H1 (cell line): ENCODE measurements at regions not wholly inside any gene's neighbourhood (a gene's known extent, or its start where the extent isn't known, plus 50 kb on each side); places are given as distances from the start of the nearest gene placed in this dataset.

ENCODE experiments used
- CTCF ChIA-PET: fragments of 300-600 bp; sonication (Branson Sonifier 250); formaldehyde crosslinking; loops from one replicate; lab custom pipeline; 2021; ENCODE audit not compliant: partially characterized antibody; lab: Charles Lee
- POLR2A ChIA-PET: fragments of 300-600 bp; sonication (Branson Sonifier 250); formaldehyde crosslinking; loops from one replicate; lab custom pipeline; 2021; ENCODE audit warnings: inconsistent platforms; ENCODE audit not compliant: partially characterized antibody; lab: Charles Lee
- DNase-seq, 2 experiments: peaks; one replicate each; pipeline versions ENCODE4 v3.0.0 to v3.0.0-alpha.2; 2010 to 2022; ENCODE audit warnings: low spot score in 2 of 2, low read depth in 1 of 2, mixed read lengths in 1 of 2
- FAIRE-seq: peaks from 2 replicates; lab custom pipeline; 2011; peaks lifted over from hg19 to GRCh38; lab: Jason Lieb, UNC
- H2AFZ ChIP-seq: 2 replicates; pipeline ENCODE4 v1.8.1; 2012; ENCODE audit warnings: low read length, inconsistent platforms
- H2AK5ac ChIP-seq: 2 replicates; pipeline ENCODE4 v1.6.1; 2013; ENCODE audit warnings: low read depth, low read length
- H2BK120ac ChIP-seq: replicated peaks from 2 replicates; pipeline ENCODE3; 2013; ENCODE audit warnings: low read depth, low read length, inconsistent platforms
- H2BK12ac ChIP-seq: 2 replicates; pipeline ENCODE4 v1.6.1; 2013; ENCODE audit warnings: low read depth, low read length
- H2BK15ac ChIP-seq: 2 replicates; pipeline ENCODE4 v1.6.1; 2013; ENCODE audit warnings: low read length
- H2BK20ac ChIP-seq: 2 replicates; pipeline ENCODE4 v1.6.1; 2013; ENCODE audit warnings: low read length
- H2BK5ac ChIP-seq: 2 replicates; pipeline ENCODE4 v1.6.1; 2013; ENCODE audit warnings: low read depth, low read length
- H3K14ac ChIP-seq: 2 replicates; pipeline ENCODE4 v1.6.1; 2013; ENCODE audit warnings: inconsistent platforms; ENCODE audit not compliant: insufficient read length
- H3K18ac ChIP-seq: 2 replicates; pipeline ENCODE4 v1.6.1; 2013; ENCODE audit warnings: low read length; ENCODE audit errors: extremely low read depth
- H3K23ac ChIP-seq: 2 replicates; pipeline ENCODE4 v1.6.1; 2013; ENCODE audit warnings: inconsistent platforms; ENCODE audit not compliant: insufficient read length
- H3K23me2 ChIP-seq: 2 replicates; pipeline ENCODE4 v1.6.1; 2013; ENCODE audit warnings: low read depth, low read length
- H3K27ac ChIP-seq: 2 replicates; pipeline ENCODE4 v1.6.1; 2011; ENCODE audit warnings: low read depth, low read length, inconsistent platforms
- H3K27me3 ChIP-seq, 4 experiments: replicated peaks in 1 of 4; 1 replicate in 1 of 4; 2 replicates in 3 of 4; pipeline versions ENCODE4 v1.6.1 to v1.8.1; 2011 to 2013; ENCODE audit warnings: low read length in 3 of 4, mild to moderate bottlenecking in 3 of 4, inconsistent platforms in 2 of 4, mixed read lengths in 2 of 4, moderate library complexity in 1 of 4; ENCODE audit not compliant: control insufficient read depth in 3 of 4, insufficient read depth in 3 of 4; ENCODE audit errors: extremely low read depth in 1 of 4
- H3K36me3 ChIP-seq, 4 experiments: 2 replicates each; pipeline versions ENCODE4 v1.6.1 to v1.8.1; 2011 to 2013; ENCODE audit warnings: mild to moderate bottlenecking in 4 of 4, low read length in 3 of 4, moderate library complexity in 2 of 4, control low read depth in 1 of 4, inconsistent platforms in 1 of 4; ENCODE audit not compliant: insufficient read depth in 4 of 4, control insufficient read depth in 2 of 4
- H3K4ac ChIP-seq: replicated peaks from 2 replicates; pipeline ENCODE3; 2013; ENCODE audit warnings: low read length, low read depth, mixed read lengths, inconsistent platforms; ENCODE audit not compliant: insufficient read length
- H3K4me1 ChIP-seq, 4 experiments: replicated peaks in 1 of 4; 1 replicate in 1 of 4; 2 replicates in 3 of 4; pipeline versions ENCODE4 v1.6.1 to v1.8.1; 2011 to 2013; ENCODE audit warnings: low read length in 3 of 4, inconsistent platforms in 2 of 4, mixed read lengths in 1 of 4; ENCODE audit not compliant: insufficient read depth in 4 of 4, control insufficient read depth in 3 of 4
- H3K4me2 ChIP-seq, 2 experiments: 2 replicates each; pipeline versions ENCODE4 v1.6.1 to v1.8.1; 2011 to 2013; ENCODE audit warnings: low read depth in 2 of 2, low read length in 2 of 2, control low read depth in 1 of 2, inconsistent platforms in 1 of 2, mild to moderate bottlenecking in 1 of 2; ENCODE audit not compliant: insufficient read depth in 1 of 2
- H3K4me3 ChIP-seq, 4 experiments: fragments of 200-600, 300-600 bp in 1 of 4; sonication (generic), shearing (Covaris generic), sonication (Bioruptor Twin) in 1 of 4; 2 replicates each; pipeline versions ENCODE4 v1.5.1 to v1.8.1; 2011 to 2016; ENCODE audit warnings: low read length in 4 of 4, low read depth in 3 of 4, control low read depth in 2 of 4, inconsistent platforms in 2 of 4, mild to moderate bottlenecking in 2 of 4, mixed read lengths in 1 of 4, moderate library complexity in 1 of 4; ENCODE audit not compliant: insufficient read depth in 2 of 4; ENCODE audit errors: extremely low read depth in 1 of 4
- H3K56ac ChIP-seq: replicated peaks from 2 replicates; pipeline ENCODE3; 2013; ENCODE audit warnings: low read depth, mild to moderate bottlenecking, mixed read lengths, low read length, inconsistent platforms; ENCODE audit not compliant: insufficient read length
- H3K79me1 ChIP-seq: 2 replicates; pipeline ENCODE4 v1.6.1; 2013; ENCODE audit warnings: low read depth, low read length, control low read depth
- H3K79me2 ChIP-seq, 2 experiments: 2 replicates each; pipeline versions ENCODE4 v1.6.1 to v1.8.1; 2012 to 2013; ENCODE audit warnings: low read length in 2 of 2, mild to moderate bottlenecking in 2 of 2, inconsistent platforms in 1 of 2; ENCODE audit not compliant: insufficient read depth in 2 of 2, control insufficient read depth in 1 of 2
- H3K9ac ChIP-seq, 4 experiments: replicated peaks in 1 of 4; 1 replicate in 1 of 4; 2 replicates in 3 of 4; pipeline versions ENCODE4 v1.6.1 to v1.8.1; 2011 to 2013; ENCODE audit warnings: low read depth in 3 of 4, low read length in 3 of 4, control low read depth in 2 of 4, mild to moderate bottlenecking in 2 of 4, moderate library complexity in 2 of 4, inconsistent platforms in 1 of 4; ENCODE audit errors: extremely low read depth in 1 of 4
- H3K9me3 ChIP-seq, 2 experiments: 2 replicates each; pipeline versions ENCODE4 v1.6.1 to v1.8.1; 2012 to 2013; ENCODE audit warnings: mild to moderate bottlenecking in 2 of 2, moderate library complexity in 2 of 2, control low read depth in 1 of 2, inconsistent platforms in 1 of 2, low read depth in 1 of 2, low read length in 1 of 2, mixed read lengths in 1 of 2; ENCODE audit not compliant: insufficient read depth in 2 of 2
- H4K20me1 ChIP-seq, 2 experiments: replicated peaks in 1 of 2; 2 replicates each; pipeline versions ENCODE3 to v1.8.1; 2011 to 2013; ENCODE audit warnings: inconsistent platforms in 2 of 2, low read length in 2 of 2, mild to moderate bottlenecking in 1 of 2; ENCODE audit not compliant: insufficient read depth in 2 of 2, control insufficient read depth in 1 of 2
- H4K5ac ChIP-seq: 2 replicates; pipeline ENCODE4 v1.6.1; 2013; ENCODE audit warnings: low read length, low read depth, mixed read lengths, inconsistent platforms; ENCODE audit not compliant: insufficient read length
- H4K8ac ChIP-seq: 2 replicates; pipeline ENCODE4 v1.8.0; 2013; ENCODE audit warnings: mild to moderate bottlenecking, moderate library complexity, low read length, inconsistent platforms; ENCODE audit not compliant: insufficient read depth; ENCODE audit errors: extremely low read depth
- H4K91ac ChIP-seq: replicated peaks from 2 replicates; pipeline ENCODE3; 2013; ENCODE audit warnings: low read length, mixed read lengths, inconsistent platforms; ENCODE audit not compliant: insufficient read length
- EGR1 ChIP-seq: IDR thresholded peaks from 2 replicates; pipeline ENCODE4 v1.6.1; 2011; ENCODE audit warnings: low read depth, low read length, borderline replicate concordance
- EP300 ChIP-seq, 2 experiments: IDR thresholded peaks; 1 replicate in 1 of 2; 2 replicates in 1 of 2; pipeline ENCODE4 v1.6.1; 2011 to 2012; ENCODE audit warnings: low read depth in 2 of 2, low read length in 2 of 2, mild to moderate bottlenecking in 2 of 2, borderline replicate concordance in 1 of 2, inconsistent platforms in 1 of 2, moderate library complexity in 1 of 2
- POLR2AphosphoS5 ChIP-seq: IDR thresholded peaks from 2 replicates; pipeline ENCODE4 v1.6.1; 2011; ENCODE audit warnings: low read depth, low read length
- SAP30 ChIP-seq: fragments of 300-600 bp; sonication (generic); IDR thresholded peaks from 2 replicates; pipeline ENCODE4 v1.7.1; 2012; ENCODE audit warnings: low read length, moderate library complexity, mild to moderate bottlenecking, inconsistent platforms; ENCODE audit not compliant: insufficient read depth, insufficient replicate concordance
- SIN3A ChIP-seq, 2 experiments: IDR thresholded peaks in 1 of 2; conservative IDR thresholded peaks in 1 of 2; 2 replicates each; pipeline ENCODE4 v1.6.1; 2011 to 2012; ENCODE audit warnings: low read length in 2 of 2, improper control_type of control experiment in 1 of 2, low read depth in 1 of 2, mild to moderate bottlenecking in 1 of 2
- SIX5 ChIP-seq: IDR thresholded peaks from 2 replicates; pipeline ENCODE4 v1.6.1; 2011; ENCODE audit warnings: mild to moderate bottlenecking, low read depth, low read length
- SP1 ChIP-seq: IDR thresholded peaks from 2 replicates; pipeline ENCODE4 v1.6.1; 2011; ENCODE audit warnings: low read depth, low read length
- TAF7 ChIP-seq: optimal IDR thresholded peaks from 2 replicates; pipeline ENCODE3; 2011; ENCODE audit warnings: low read depth, mild to moderate bottlenecking, inconsistent platforms, low read length, moderate library complexity, borderline replicate concordance
- WGBS, 2 experiments: shearing (Covaris generic) in 1 of 2; methylation state at CpG; one replicate each; pipeline versions ENCODE4 v1.1.6 to v1.1.7; 2013 to 2015; ENCODE audit warnings: low lambda C conversion rate in 2 of 2, mixed read lengths in 2 of 2, inconsistent platforms in 1 of 2, low coverage in 1 of 2, missing lambda C conversion rate in 1 of 2; ENCODE audit not compliant: insufficient replicate concordance in 2 of 2, insufficient coverage in 1 of 2, insufficient read length in 1 of 2; ENCODE audit errors: extremely low coverage in 1 of 2, missing lambda C conversion rate in 1 of 2; 5-methylcytosine and 5-hydroxymethylcytosine counted together
- TF ChIP-seq, protein P1 (sequence below): IDR thresholded peaks from 2 replicates; pipeline ENCODE4 v1.6.1; 2012; ENCODE audit warnings: inconsistent platforms

GRCh38 chr14:87321548-87321947 lies 671.4 kb downstream of the GALC start:
- Histone ChIP-seq H2BK12ac (no peak overlapping the region), H3K18ac (no peak overlapping the region), H2AK5ac (no peak overlapping the region), H4K91ac (no peak overlapping the region), H3K56ac (no peak overlapping the region), H2AFZ (no peak overlapping the region), H3K4me1 (no peaks in the 10 kb centered on the region), H4K5ac (no peak overlapping the region), H3K4me3 (no peak overlapping the region), H2BK15ac (no peak overlapping the region), H3K23ac (no peak overlapping the region), H4K20me1 (no peaks in the 10 kb centered on the region), H3K79me2 (no peaks in the 10 kb centered on the region), H2BK120ac (no peak overlapping the region), H3K14ac (no peak overlapping the region), H3K27me3 (no peaks in the 10 kb centered on the region), H3K36me3 (no peaks in the 10 kb centered on the region), H3K9me3 (no peaks in the 10 kb centered on the region), H3K9ac (no peak overlapping the region), H2BK5ac (no peak overlapping the region)
- DNase-seq (no peak), FAIRE-seq (no peak)
- ChIA-PET CTCF (no interaction called here), POLR2A (no interaction called here)
- WGBS, 2 experiments: 91% methylated on average over 1 of the region's 1 CpG; no CpG with 5 or more reads in 1 of the 2 experiments
- TF ChIP-seq POLR2AphosphoS5: no peak
- no peak for TF ChIP-seq SAP30
- TF ChIP-seq SIX5: no peak
- no peak for TF ChIP-seq EP300 (IDR thresholded peaks at IDR 0.05; ENCODE audit: borderline replicate concordance in 1 of 2, low read depth in 2 of 2, low read length in 2 of 2)
- no peak for TF ChIP-seq SIN3A (conservative IDR thresholded peaks at IDR 0.05 in 1 of 2, IDR thresholded peaks at IDR 0.05 in 1 of 2; ENCODE audit: low read depth in 1 of 2, low read length in 2 of 2)
- no peak for TF ChIP-seq EGR1
- TF ChIP-seq, protein P1, sequence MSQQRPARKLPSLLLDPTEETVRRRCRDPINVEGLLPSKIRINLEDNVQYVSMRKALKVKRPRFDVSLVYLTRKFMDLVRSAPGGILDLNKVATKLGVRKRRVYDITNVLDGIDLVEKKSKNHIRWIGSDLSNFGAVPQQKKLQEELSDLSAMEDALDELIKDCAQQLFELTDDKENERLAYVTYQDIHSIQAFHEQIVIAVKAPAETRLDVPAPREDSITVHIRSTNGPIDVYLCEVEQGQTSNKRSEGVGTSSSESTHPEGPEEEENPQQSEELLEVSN: no peak
- no peak for TF ChIP-seq TAF7
- TF ChIP-seq SP1: no peak
- TF ChIP-seq, all 59 proteins: peak for 0
- Histone ChIP-seq H3K4me2 (no peak overlapping the region), H2BK20ac (no peak overlapping the region), H3K23me2 (no peaks in the 10 kb centered on the region), H3K27ac (no peak overlapping the region), H3K4ac (no peak overlapping the region), H3K79me1 (no peaks in the 10 kb centered on the region), H4K8ac (no peak overlapping the region)
